Mucosa of descending colon (tissue), 3 donors: ENCODE measurements at regions not wholly inside any gene's neighbourhood (a gene's known extent, or its start where the extent isn't known, plus 50 kb on each side); places are given as distances from the start of the nearest gene placed in this dataset.
"Not testable (repeated sequence)": the region's sequence is repeated elsewhere in the genome, so short reads cannot be mapped to it uniquely, and the experiment has no call there.

Source experiments
- ATAC-seq: fragments of 200-7000 bp; cut with Tn5 transposase; one replicate; pipeline ENCODE4 v1.9.1; 2020; ENCODE audit warnings: mild to moderate bottlenecking, moderate library complexity
- DNase-seq, 3 donors: peaks; one replicate each; pipeline ENCODE4 v3.0.0-alpha.2; 2020
- H3K36me3 ChIP-seq: fragments of 200-600 bp; one replicate; pipeline ENCODE4 v1.8.0; 2021; ENCODE audit warnings: low read depth, mild to moderate bottlenecking
- H3K4me1 ChIP-seq: fragments of 200-600 bp; one replicate; pipeline ENCODE4 v1.8.0; 2021; ENCODE audit warnings: low read depth, mild to moderate bottlenecking
- H3K4me3 ChIP-seq: fragments of 200-600 bp; one replicate; pipeline ENCODE4 v1.8.0; 2021; ENCODE audit warnings: mild to moderate bottlenecking
- H3K9me3 ChIP-seq: fragments of 200-600 bp; one replicate; pipeline ENCODE4 v1.8.0; 2021; ENCODE audit warnings: mild to moderate bottlenecking
- CTCF ChIP-seq: fragments of 200-600 bp; IDR thresholded peaks from one replicate; pipeline ENCODE4 v1.8.0; 2022; ENCODE audit warnings: antibody characterized with exemption, mild to moderate bottlenecking
- intact Hi-C, 2 donors: fragments of 100-400 bp; cut with DNase I in 1 of 2; cut with micrococcal nuclease in 1 of 2; formaldehyde crosslinking; loops; one replicate each; pipeline versions ENCODE4 v1.11.0 to v1.11.1; 2022; cut with DNase I, micrococcal nuclease
- donor health status: DM: no; HTN: no; CAD: no; lungs with moderate emphysema.
- donor health status: DM: no; HTN: no; CAD: no.
- donor health status: DM: no; HTN: yes; CAD: no.

GRCh38 chr7:124113045-124113444 is 80.2 kb upstream of the TMEM229A start:
- ATAC-seq (no peak), DNase-seq (no peak)
- Histone ChIP-seq H3K36me3 (no peaks in the 10 kb centered on the region), H3K4me1 (no peaks in the 10 kb centered on the region), H3K9me3 (no peaks in the 10 kb centered on the region), H3K4me3 (no peak overlapping the region)
- intact Hi-C loops, result no loop called here
- no peak for TF ChIP-seq CTCF

- DNase-seq (no peak), ATAC-seq (no peak)
- no peak for TF ChIP-seq CTCF
- no peaks in the 10 kb centered on the region for H3K9me3 ChIP-seq
- H3K36me3 ChIP-seq, result no peaks in the 10 kb centered on the region
- intact Hi-C loops, result no loop called here
- H3K4me1 ChIP-seq, result no peaks in the 10 kb centered on the region
- no peak overlapping the region for H3K4me3 ChIP-seq
Measured at GRCh38 chr7:124106575-124106974, 73.7 kb upstream of the TMEM229A start.

- TF ChIP-seq CTCF, result peak; percentile 16
- H3K9me3 ChIP-seq, result no peaks in the 10 kb centered on the region
- DNase-seq (peak in 1 of 3 donors; percentile 54), ATAC-seq (peak; percentile 36)
- intact Hi-C loops, result no loop called here
- H3K4me3 ChIP-seq, result no peak overlapping the region
- no peaks in the 10 kb centered on the region for H3K4me1 ChIP-seq
- H3K36me3 ChIP-seq, result no peaks in the 10 kb centered on the region
Measured at GRCh38 chr7:124101173-124101768, 68.4 kb upstream of the TMEM229A start.

- H3K4me1 ChIP-seq, result no peaks in the 10 kb centered on the region
Measured at GRCh38 chr7:124100190-124100589, 67.3 kb upstream of the TMEM229A start.

GRCh38 chr7:124099585-124099984 is 66.7 kb upstream of the TMEM229A start:
- H3K9me3 ChIP-seq, H3K4me3 ChIP-seq, ATAC-seq, H3K36me3 ChIP-seq, H3K4me1 ChIP-seq, intact Hi-C loops: not testable (repeated sequence)
- peak in 2 of 3 donors; percentile 30 to 52 for DNase-seq

More at GRCh38 chr7:124100190-124100589, 67.3 kb upstream of the TMEM229A start:
- no peaks in the 10 kb centered on the region for H3K36me3 ChIP-seq
- H3K9me3 ChIP-seq, result no peaks in the 10 kb centered on the region
- intact Hi-C loops, result no loop called here
- H3K4me3 ChIP-seq, result no peak overlapping the region
- ATAC-seq (no peak), DNase-seq (no peak)
- no peak for TF ChIP-seq CTCF

- ATAC-seq (no peak), DNase-seq (no peak)
- Histone ChIP-seq H3K36me3 (no peaks in the 10 kb centered on the region), H3K4me1 (peaks cover 11% of the 10 kb centered on the region), H3K4me3 (no peak overlapping the region), H3K9me3 (no peaks in the 10 kb centered on the region)
- no peak for TF ChIP-seq CTCF
- intact Hi-C loops, result no loop called here
Measured at GRCh38 chr7:124089621-124090020, 56.8 kb upstream of the TMEM229A start.
